DMS114 treated with DMSO at 0.1 percent for 48 hours (cell line): ENCODE measurements at regions not wholly inside any gene's neighbourhood (a gene's known extent, or its start where the extent isn't known, plus 50 kb on each side); places are given as distances from the start of the nearest gene placed in this dataset.
"Not testable (repeated sequence)": the region's sequence is repeated elsewhere in the genome, so short reads cannot be mapped to it uniquely, and the experiment has no call there.

Experiments
- DNase-seq: peaks from one replicate; lab custom pipeline; 2025; ENCODE audit not compliant: unreplicated experiment; lab: John Stamatoyannopoulos, UW

- DNase-seq = no peak
Observed at GRCh38 chr11:80987171-80987570, 1546.3 kb upstream of the TENM4 start.

- DNase-seq = no peak
Observed at GRCh38 chr11:80986421-80987074, 1545.7 kb upstream of the TENM4 start.

DNA sequence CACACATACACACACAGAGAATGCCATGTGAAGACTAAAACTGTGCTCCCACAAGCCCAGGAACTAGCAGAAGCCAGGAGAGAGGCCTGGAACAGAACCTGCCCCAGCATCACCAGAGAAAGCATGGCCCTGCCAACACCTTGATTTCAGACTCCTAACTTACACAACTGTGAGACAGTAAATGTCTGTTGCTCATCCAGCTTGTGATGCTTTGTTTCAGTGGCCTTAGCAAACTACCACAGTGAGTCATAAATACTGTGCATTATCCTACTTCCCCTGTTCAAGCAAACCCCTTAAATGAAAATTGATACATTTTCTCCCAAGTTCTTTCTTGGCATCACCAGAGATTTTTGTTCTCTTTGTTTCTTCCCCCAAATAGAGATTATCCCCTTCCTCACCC is 1539.4 kb upstream of the TENM4 start:
- DNase-seq = no peak

GRCh38 chr11:80973786-80974185 is 1533.0 kb upstream of the TENM4 start:
- no peak for DNase-seq

DNA sequence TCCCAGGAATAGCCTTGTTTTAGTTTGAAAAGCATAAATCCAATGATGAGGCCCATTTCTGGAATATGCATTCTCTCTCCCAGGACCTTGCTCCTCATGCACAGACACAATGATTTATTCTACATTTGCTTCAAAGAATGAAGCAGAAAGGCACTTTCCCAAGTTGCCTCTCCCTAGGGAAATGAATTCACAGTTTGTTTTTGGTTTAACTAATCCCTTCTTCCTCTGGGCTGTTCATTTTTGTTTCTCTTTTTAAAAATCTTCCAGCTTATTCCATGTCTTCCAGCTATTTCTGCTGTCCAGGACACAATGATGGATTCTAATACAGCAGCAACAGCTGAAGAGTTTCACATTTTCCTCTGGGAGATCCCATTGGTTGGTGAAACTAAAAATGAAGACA is 1529.2 kb upstream of the TENM4 start:
- no peak for DNase-seq

GRCh38 chr11:80967649-80968048 is 1526.8 kb upstream of the TENM4 start:
- no peak for DNase-seq

- no peak for DNase-seq
Observed at GRCh38 chr11:80960381-80961029, 1519.7 kb upstream of the TENM4 start.

DNA sequence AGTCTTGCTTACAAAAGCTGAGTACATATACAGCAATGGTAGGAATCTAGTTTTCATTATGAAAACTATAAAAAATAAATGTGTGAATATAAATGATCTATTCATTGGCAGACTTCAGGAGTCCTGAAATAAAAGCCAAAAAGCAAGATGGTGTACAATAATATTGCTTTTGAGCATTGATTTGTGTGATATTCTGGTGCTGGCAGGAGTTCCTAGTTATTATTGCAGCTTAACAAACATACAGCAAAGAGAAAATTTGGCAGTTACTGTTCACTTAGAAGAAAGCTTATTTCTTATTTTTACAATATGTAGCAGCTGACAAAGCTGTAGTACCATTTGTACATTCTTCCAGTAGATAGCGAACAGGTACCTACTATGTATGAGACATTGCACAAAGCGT is 1518.9 kb upstream of the TENM4 start:
- DNase-seq = no peak

GRCh38 chr11:80958987-80959386 is 1518.2 kb upstream of the TENM4 start:
- DNase-seq = no peak

DNA sequence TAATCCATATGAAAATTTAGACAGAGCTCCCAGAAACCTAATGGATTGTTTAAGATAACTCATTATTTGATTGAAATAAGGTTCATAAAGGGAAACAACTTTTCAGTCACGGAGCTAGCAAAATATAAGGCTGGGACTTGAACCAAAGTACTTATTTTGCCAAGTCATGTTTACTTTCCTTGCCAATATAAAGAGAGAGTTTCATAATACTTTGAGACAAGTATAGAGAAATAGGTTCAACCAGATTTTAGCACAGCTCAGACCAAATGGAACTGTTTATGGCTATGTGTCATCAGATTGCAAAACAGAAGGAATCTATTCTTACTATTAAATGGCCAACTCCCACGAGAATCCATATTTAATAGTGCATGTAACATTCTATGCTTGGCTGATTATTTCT is 1517.5 kb upstream of the TENM4 start:
- no peak for DNase-seq

GRCh38 chr11:80955588-80955987 is 1514.8 kb upstream of the TENM4 start:
- DNase-seq = no peak

GRCh38 chr11:80948781-80949180 is 1508.0 kb upstream of the TENM4 start:
- no peak for DNase-seq

DNA sequence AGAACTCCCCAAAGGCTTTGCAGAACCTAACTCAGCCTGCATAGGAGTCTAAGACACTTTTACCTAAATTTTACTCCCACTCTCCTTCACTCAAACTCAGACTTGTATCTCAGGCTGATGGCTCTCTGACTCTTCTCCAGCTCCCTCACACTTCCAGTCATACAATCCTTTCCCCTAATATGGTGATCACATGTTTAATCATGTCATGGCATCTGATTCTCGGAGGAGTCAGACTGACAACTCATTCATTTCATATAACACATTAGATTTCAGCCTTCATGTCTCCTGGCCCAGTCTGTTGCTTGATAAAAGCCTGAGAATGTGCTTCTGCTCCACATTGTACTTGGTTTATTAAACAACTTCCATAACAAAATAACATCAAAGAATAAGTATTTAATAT is 1503.9 kb upstream of the TENM4 start:
- DNase-seq = no peak

GRCh38 chr11:80943226-80943625 is 1502.4 kb upstream of the TENM4 start:
- DNase-seq = no peak

GRCh38 chr11:80937842-80938241 is 1497.0 kb upstream of the TENM4 start:
- DNase-seq = no peak

- no peak for DNase-seq
Observed at GRCh38 chr11:80930038-80930437, 1489.2 kb upstream of the TENM4 start.

DNA sequence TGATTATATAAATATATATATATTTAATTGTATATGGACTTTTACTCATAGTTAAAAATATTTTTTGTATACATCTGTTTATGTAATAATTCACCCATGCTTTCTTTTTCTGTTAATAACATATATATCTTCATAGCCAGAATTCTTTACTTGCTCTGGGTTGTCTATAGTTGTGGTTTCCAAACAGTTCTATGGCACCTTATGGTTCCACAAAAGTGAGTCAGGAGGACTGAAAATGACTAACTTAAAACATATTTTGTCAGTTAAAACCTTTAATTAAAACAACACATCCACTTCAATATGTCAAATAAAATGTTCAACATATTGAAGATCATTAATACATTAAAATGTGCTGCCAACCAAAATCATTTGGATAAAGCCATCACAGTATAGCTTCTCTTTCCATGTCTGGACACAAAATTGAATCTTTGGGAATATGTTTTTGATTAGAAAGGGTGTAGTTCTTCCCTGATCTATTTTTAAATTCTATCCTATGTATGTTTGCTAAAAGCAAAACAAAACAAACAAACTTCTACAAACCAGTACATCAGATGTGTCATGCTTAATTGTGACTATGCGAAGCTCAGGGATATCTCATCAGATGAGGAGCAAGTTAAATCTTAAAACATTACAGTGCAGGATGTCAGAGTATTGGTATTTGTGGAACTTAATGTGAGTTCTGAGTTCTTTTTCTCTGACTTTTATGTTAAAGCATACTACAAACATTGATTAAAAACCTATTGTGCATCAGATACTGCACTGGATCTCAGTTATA is 1488.4 kb upstream of the TENM4 start:
- DNase-seq = no peak

- no peak for DNase-seq
Observed at GRCh38 chr11:80925321-80925720, 1484.5 kb upstream of the TENM4 start.

DNA sequence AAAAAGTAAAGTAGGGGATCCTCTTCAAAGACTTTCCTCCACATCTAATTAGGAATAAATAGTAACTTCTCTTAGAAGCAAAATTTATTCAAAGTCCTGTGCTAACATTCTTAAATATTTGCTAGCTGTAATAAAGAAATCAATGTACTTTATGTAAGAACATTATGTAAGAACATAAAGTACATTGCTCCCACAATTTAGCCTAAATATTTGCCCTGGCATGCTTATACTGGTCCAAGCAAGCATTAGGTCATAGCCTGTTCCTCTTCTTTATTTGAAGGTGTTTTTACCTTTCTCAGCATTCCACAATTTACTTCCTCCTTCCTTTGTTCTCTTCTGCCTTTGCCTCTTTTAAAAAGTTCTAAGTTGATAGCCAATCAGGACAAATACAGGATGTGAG is 1480.5 kb upstream of the TENM4 start:
- not testable (repeated sequence) for DNase-seq

GRCh38 chr11:80916173-80916798 is 1475.5 kb upstream of the TENM4 start:
- no peak for DNase-seq

DNA sequence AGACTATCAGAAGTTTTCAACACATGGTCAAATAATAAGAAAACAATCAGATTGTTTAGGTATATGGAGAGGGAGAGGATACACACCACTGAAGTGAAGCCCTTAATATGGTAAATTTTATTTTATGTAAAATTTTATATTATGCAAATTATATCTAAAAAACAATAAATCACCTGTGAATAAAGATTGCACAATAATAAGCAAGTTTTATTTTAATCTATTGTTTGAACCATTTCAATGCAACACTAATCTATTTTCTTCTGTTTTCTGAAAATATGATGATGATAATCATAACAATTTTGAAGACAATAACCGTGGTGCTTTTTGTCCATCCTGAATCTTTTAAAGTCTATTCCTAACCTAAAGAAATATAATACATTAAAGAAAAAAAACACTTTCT is 1473.5 kb upstream of the TENM4 start:
- DNase-seq = no peak

GRCh38 chr11:80911666-80912065 is 1470.8 kb upstream of the TENM4 start:
- DNase-seq = no peak
